DOHH2 (cell line): ENCODE measurements at regions not wholly inside any gene's neighbourhood (a gene's known extent, or its start where the extent isn't known, plus 50 kb on each side); places are given as distances from the start of the nearest gene placed in this dataset.

Source experiments
- H3F3A ChIP-seq: fragments of 200-600 bp; sonication (generic), shearing (Covaris generic); 2 replicates; pipeline ENCODE4 v1.6.0; 2016; ENCODE audit warnings: antibody characterized with exemption, mild to moderate bottlenecking; ENCODE audit not compliant: control insufficient read depth, insufficient read depth
- H3K27ac ChIP-seq: fragments of 200-600 bp; sonication (generic); 2 replicates; pipeline ENCODE4 v1.5.1; 2014; ENCODE audit warnings: low read depth, mild to moderate bottlenecking, low read length, moderate library complexity
- H3K27me3 ChIP-seq: fragments of 200-600 bp; sonication (generic); 2 replicates; pipeline ENCODE4 v1.6.1; 2014; ENCODE audit warnings: mild to moderate bottlenecking, low read length, mixed read lengths; ENCODE audit not compliant: control insufficient read depth
- H3K36me3 ChIP-seq: fragments of 200-600 bp; sonication (generic); 2 replicates; pipeline ENCODE4 v1.6.1; 2014; ENCODE audit warnings: mild to moderate bottlenecking, low read length, moderate library complexity, mixed read lengths; ENCODE audit not compliant: control insufficient read depth
- H3K4me1 ChIP-seq: fragments of 200-600 bp; sonication (generic); 2 replicates; pipeline ENCODE4 v1.6.1; 2014; ENCODE audit warnings: mild to moderate bottlenecking, low read length, mixed read lengths; ENCODE audit not compliant: control insufficient read depth
- H3K4me2 ChIP-seq: fragments of 200-600 bp; sonication (generic); 2 replicates; pipeline ENCODE4 v1.6.0; 2014; ENCODE audit warnings: mild to moderate bottlenecking, low read length, moderate library complexity
- H3K4me3 ChIP-seq: fragments of 200-600 bp; sonication (generic); 2 replicates; pipeline ENCODE4 v1.5.1; 2014; ENCODE audit warnings: mild to moderate bottlenecking, low read length, mixed read lengths
- H3K79me2 ChIP-seq: fragments of 200-600 bp; sonication (generic); 2 replicates; pipeline ENCODE4 v1.6.1; 2014; ENCODE audit warnings: mild to moderate bottlenecking, low read length, mixed read lengths; ENCODE audit not compliant: control insufficient read depth
- H3K9me2 ChIP-seq: fragments of 200-600 bp; sonication (generic); replicated peaks from 2 replicates; pipeline ENCODE4 v1.6.1; 2014; ENCODE audit warnings: mild to moderate bottlenecking, low read length, mixed read lengths; ENCODE audit not compliant: control insufficient read depth
- H3K9me3 ChIP-seq: fragments of 200-600 bp; sonication (generic); 2 replicates; pipeline ENCODE4 v1.6.1; 2014; ENCODE audit warnings: antibody characterized with exemption, low read length, mixed read lengths; ENCODE audit not compliant: control insufficient read depth, insufficient read depth
- H4K20me1 ChIP-seq: fragments of 200-600 bp; sonication (generic); 2 replicates; pipeline ENCODE4 v1.6.0; 2014; ENCODE audit warnings: low read depth, mild to moderate bottlenecking, antibody characterized with exemption, low read length, moderate library complexity; ENCODE audit not compliant: control insufficient read depth, insufficient read depth
- EZH2phosphoT487 ChIP-seq: fragments of 200-600 bp; sonication (generic); IDR thresholded peaks from 2 replicates; pipeline ENCODE4 v1.6.1; 2017; ENCODE audit warnings: borderline replicate concordance, mild to moderate bottlenecking, antibody characterized with exemption, low read length, moderate library complexity, mixed read lengths
- TF ChIP-seq, protein P1 (sequence below): fragments of 200-600 bp; sonication (generic); IDR thresholded peaks from one replicate; pipeline ENCODE4 v1.5.1; 2014; ENCODE audit warnings: antibody characterized with exemption, mild to moderate bottlenecking, low read depth, low read length; ENCODE audit not compliant: poor library complexity, severe bottlenecking

DNA sequence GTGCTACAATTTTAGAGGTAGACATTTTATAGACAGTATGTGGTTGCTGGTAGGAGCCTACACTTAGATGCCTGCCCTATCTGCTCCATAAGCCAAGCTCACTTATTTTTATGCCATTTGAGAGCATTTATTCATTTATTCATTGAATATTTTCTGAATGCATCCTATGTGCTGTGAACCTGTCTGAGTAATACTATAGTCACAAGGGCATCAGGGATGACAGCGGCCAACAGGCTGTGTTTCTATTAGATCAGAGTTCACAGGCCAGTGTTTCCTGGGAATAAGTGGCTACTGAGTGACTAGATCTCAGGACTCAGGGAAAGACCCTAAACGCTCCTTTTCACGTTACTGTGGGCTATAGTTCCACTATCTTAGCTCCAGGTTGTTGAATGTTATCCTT is 235.2 kb upstream of the MSX2 start:
- Histone ChIP-seq H3K4me2 (no peak overlapping the region), H3K4me3 (no peak overlapping the region), H3K27me3 (no peaks in the 10 kb centered on the region), H3K36me3 (no peaks in the 10 kb centered on the region), H3K27ac (no peak overlapping the region), H4K20me1 (no peaks in the 10 kb centered on the region), H3K9me2 (no peaks in the 10 kb centered on the region), H3K4me1 (no peaks in the 10 kb centered on the region), H3K79me2 (no peaks in the 10 kb centered on the region), H3F3A (no peaks in the 10 kb centered on the region), H3K9me3 (no peaks in the 10 kb centered on the region)
- no peak for TF ChIP-seq EZH2phosphoT487
- TF ChIP-seq, protein P1, sequence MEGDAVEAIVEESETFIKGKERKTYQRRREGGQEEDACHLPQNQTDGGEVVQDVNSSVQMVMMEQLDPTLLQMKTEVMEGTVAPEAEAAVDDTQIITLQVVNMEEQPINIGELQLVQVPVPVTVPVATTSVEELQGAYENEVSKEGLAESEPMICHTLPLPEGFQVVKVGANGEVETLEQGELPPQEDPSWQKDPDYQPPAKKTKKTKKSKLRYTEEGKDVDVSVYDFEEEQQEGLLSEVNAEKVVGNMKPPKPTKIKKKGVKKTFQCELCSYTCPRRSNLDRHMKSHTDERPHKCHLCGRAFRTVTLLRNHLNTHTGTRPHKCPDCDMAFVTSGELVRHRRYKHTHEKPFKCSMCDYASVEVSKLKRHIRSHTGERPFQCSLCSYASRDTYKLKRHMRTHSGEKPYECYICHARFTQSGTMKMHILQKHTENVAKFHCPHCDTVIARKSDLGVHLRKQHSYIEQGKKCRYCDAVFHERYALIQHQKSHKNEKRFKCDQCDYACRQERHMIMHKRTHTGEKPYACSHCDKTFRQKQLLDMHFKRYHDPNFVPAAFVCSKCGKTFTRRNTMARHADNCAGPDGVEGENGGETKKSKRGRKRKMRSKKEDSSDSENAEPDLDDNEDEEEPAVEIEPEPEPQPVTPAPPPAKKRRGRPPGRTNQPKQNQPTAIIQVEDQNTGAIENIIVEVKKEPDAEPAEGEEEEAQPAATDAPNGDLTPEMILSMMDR, result no peak

DNA sequence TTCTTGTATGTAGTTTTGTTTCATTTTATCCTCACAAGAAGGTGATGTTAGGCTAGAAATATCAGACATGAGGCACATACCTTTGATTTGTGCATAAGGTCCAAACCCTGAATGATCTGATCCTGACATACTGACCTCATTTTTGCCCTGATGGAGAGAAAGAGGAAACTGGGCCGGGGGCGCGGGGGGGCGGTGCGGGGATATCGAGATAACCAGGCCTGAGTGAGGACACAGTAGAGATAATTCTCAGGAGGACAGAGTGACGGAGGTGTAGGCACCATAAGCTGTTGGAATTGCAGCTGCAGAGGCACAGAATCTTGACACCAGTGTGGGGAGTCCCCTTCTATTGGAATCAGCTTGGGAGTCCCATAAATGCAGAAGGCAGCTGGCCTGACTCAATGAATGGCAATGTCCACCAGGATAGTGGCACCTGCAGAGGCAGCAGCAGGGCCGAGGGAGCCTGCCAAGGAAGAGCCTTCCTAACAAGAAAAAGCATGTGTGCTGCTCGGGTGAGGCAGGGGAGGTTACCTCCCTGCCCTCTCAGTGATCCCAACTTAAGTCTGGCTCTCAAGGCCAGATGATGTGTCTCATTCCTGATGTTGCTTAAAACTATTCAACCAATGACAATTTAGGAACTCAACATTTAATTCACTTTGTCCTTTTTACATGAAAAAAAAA is 234.3 kb upstream of the MSX2 start:
- Histone ChIP-seq H3F3A (no peaks in the 10 kb centered on the region), H3K36me3 (no peaks in the 10 kb centered on the region), H3K9me2 (no peaks in the 10 kb centered on the region), H3K4me3 (no peak overlapping the region), H3K4me1 (no peaks in the 10 kb centered on the region), H4K20me1 (no peaks in the 10 kb centered on the region), H3K27me3 (no peaks in the 10 kb centered on the region), H3K27ac (no peak overlapping the region), H3K9me3 (no peaks in the 10 kb centered on the region), H3K4me2 (no peak overlapping the region), H3K79me2 (no peaks in the 10 kb centered on the region)
- TF ChIP-seq, protein P1, result no peak
- TF ChIP-seq EZH2phosphoT487, result no peak

DNA sequence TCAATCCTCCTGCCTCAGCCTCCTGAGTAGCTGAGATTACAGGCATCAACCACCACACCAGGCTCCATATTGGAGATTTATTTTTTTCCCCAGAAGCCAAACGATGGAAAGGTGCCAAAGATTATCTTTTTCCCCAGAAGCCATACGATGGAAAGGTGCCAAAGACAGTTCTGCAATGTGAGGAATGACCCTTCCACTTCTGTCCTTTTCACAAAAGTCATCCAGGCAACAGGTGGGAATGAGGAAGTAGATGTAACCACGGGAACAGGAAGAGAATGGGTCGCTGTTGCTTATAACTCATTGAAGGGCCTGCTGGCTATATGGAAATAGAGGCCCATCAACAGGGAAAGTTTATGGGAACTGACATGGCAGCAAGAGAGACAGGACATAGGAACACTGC is 233.7 kb upstream of the MSX2 start:
- Histone ChIP-seq H3K79me2 (no peaks in the 10 kb centered on the region), H3K4me2 (no peak overlapping the region), H4K20me1 (no peaks in the 10 kb centered on the region), H3K9me2 (no peaks in the 10 kb centered on the region), H3K4me1 (no peaks in the 10 kb centered on the region), H3K9me3 (no peaks in the 10 kb centered on the region), H3K4me3 (no peak overlapping the region), H3K27me3 (no peaks in the 10 kb centered on the region), H3K36me3 (no peaks in the 10 kb centered on the region), H3F3A (no peaks in the 10 kb centered on the region), H3K27ac (no peak overlapping the region)
- TF ChIP-seq, protein P1, result no peak
- TF ChIP-seq EZH2phosphoT487, result no peak
